Activated CD4-positive, CD25-positive, alpha-beta regulatory T cell treated with anti-CD3 and anti-CD28 coated beads, Interleukin-2, amount 50 U/mL, for 24 hours (primary cell): ENCODE measurements at regions not wholly inside any gene's neighbourhood (a gene's known extent, or its start where the extent isn't known, plus 50 kb on each side); places are given as distances from the start of the nearest gene placed in this dataset.

Experiments
- ATAC-seq, 2 donors: fragments of 150-1000 bp; cut with Tn5 transposase; one replicate each; pipeline ENCODE4 v1.10.0; 2021; ENCODE audit warnings: mild to moderate bottlenecking in 1 of 2, moderate library complexity in 1 of 2

GRCh38 chr2:111676291-111676822, 207.6 kb downstream of the ANAPC1 start:
- no peak for ATAC-seq

GRCh38 chr2:111678161-111678560, 205.8 kb downstream of the ANAPC1 start:
- no peak for ATAC-seq

GRCh38 chr2:111678651-111679050, 205.3 kb downstream of the ANAPC1 start:
- peak in 1 of 2 donors; percentile 13 for ATAC-seq

GRCh38 chr2:111679202-111679601, 204.8 kb downstream of the ANAPC1 start:
- ATAC-seq = peak; percentile 63 to 83

- no peak for ATAC-seq
Observed at GRCh38 chr2:111684611-111685010, 199.4 kb downstream of the ANAPC1 start.

- ATAC-seq = no peak
Observed at GRCh38 chr2:111685342-111685741, 198.7 kb downstream of the ANAPC1 start.

- no peak for ATAC-seq
Observed at GRCh38 chr2:111686994-111687393, 197.0 kb downstream of the ANAPC1 start.

- ATAC-seq = no peak
Observed at GRCh38 chr2:111687911-111688310, 196.1 kb downstream of the ANAPC1 start.

- no peak for ATAC-seq
Observed at GRCh38 chr2:111688482-111688881, 195.5 kb downstream of the ANAPC1 start.

- ATAC-seq = no peak
Observed at GRCh38 chr2:111689174-111689573, 194.8 kb downstream of the ANAPC1 start.

GRCh38 chr2:111689941-111690340, 194.1 kb downstream of the ANAPC1 start:
- ATAC-seq = no peak

- no peak for ATAC-seq
Observed at GRCh38 chr2:111691164-111691875, 192.7 kb downstream of the ANAPC1 start.

- ATAC-seq = no peak
Observed at GRCh38 chr2:111692311-111692710, 191.7 kb downstream of the ANAPC1 start.

- no peak for ATAC-seq
Observed at GRCh38 chr2:111694700-111695101, 189.3 kb downstream of the ANAPC1 start.

- ATAC-seq = no peak
Observed at GRCh38 chr2:111695441-111696007, 188.5 kb downstream of the ANAPC1 start.

- ATAC-seq = no peak
Observed at GRCh38 chr2:111696226-111696625, 187.8 kb downstream of the ANAPC1 start.

GRCh38 chr2:111697560-111697959, 186.4 kb downstream of the ANAPC1 start:
- no peak for ATAC-seq

- ATAC-seq = no peak
Observed at GRCh38 chr2:111698089-111698488, 185.9 kb downstream of the ANAPC1 start.

- peak; percentile 88 to 91 for ATAC-seq
Observed at GRCh38 chr2:111698743-111699554, 185.0 kb downstream of the ANAPC1 start.

- no peak for ATAC-seq
Observed at GRCh38 chr2:111701266-111701665, 182.7 kb downstream of the ANAPC1 start.

GRCh38 chr2:111701798-111702118, 182.2 kb downstream of the ANAPC1 start:
- ATAC-seq = no peak

- no peak for ATAC-seq
Observed at GRCh38 chr2:111702119-111702803, 181.7 kb downstream of the ANAPC1 start.

GRCh38 chr2:111702804-111703196, 181.2 kb downstream of the ANAPC1 start:
- ATAC-seq = no peak
